ENCODE measurements at regions not wholly inside any gene's neighbourhood (a gene's known extent, or its start where the extent isn't known, plus 50 kb on each side); places are given as distances from the start of the nearest gene placed in this dataset.

- no peaks in the 10 kb centered on the region for H3K9me2 ChIP-seq (ENCODE audit: insufficient read depth, low read length)
- no peaks in the 10 kb centered on the region for H3K27me3 ChIP-seq (ENCODE audit: insufficient read depth, low read depth, low read length)
- H2AFZ ChIP-seq (ENCODE audit: low read depth, low read length) = no peak overlapping the region
- no peak overlapping the region for H3K27ac ChIP-seq (ENCODE audit: low read length)
- peaks cover 4% of the 10 kb centered on the region for H3F3A ChIP-seq (ENCODE audit: insufficient read depth, low read length, poor library complexity, severe bottlenecking)
- no peak overlapping the region for H3K4me3 ChIP-seq (ENCODE audit: low read length)
- H4K20me1 ChIP-seq (ENCODE audit: insufficient read depth) = no peaks in the 10 kb centered on the region
- H3K9ac ChIP-seq (ENCODE audit: low read length) = no peak overlapping the region
- no peaks in the 10 kb centered on the region for H3K79me2 ChIP-seq (replicated peaks; ENCODE audit: insufficient read depth, low read length)
- H3K36me3 ChIP-seq (ENCODE audit: insufficient read depth, low read length) = no peaks in the 10 kb centered on the region
- H3K4me2 ChIP-seq (ENCODE audit: low read length) = no peak overlapping the region
- TF ChIP-seq POLR2AphosphoS5 (IDR thresholded peaks at IDR 0.05) = no peak
- no peaks in the 10 kb centered on the region for H3K9me3 ChIP-seq (ENCODE audit: low read length)
These were observed 1630.4 kb upstream of the SEL1L start for GRCh38 chr14:83164016-83164415.

GRCh38 chr14:83164591-83164990 is 1630.9 kb upstream of the SEL1L start:
- Histone ChIP-seq H3F3A (ENCODE audit: insufficient read depth, low read length, poor library complexity, severe bottlenecking) (peaks cover 4% of the 10 kb centered on the region), H3K4me2 (ENCODE audit: low read length) (no peak overlapping the region), H3K9ac (ENCODE audit: low read length) (no peak overlapping the region), H3K27me3 (ENCODE audit: insufficient read depth, low read depth, low read length) (no peaks in the 10 kb centered on the region), H3K9me2 (ENCODE audit: insufficient read depth, low read length) (no peaks in the 10 kb centered on the region), H2AFZ (ENCODE audit: low read depth, low read length) (no peak overlapping the region), H3K9me3 (ENCODE audit: low read length) (no peaks in the 10 kb centered on the region), H4K20me1 (ENCODE audit: insufficient read depth) (no peaks in the 10 kb centered on the region), H3K27ac (ENCODE audit: low read length) (no peak overlapping the region), H3K36me3 (ENCODE audit: insufficient read depth, low read length) (no peaks in the 10 kb centered on the region), H3K79me2 (replicated peaks; ENCODE audit: insufficient read depth, low read length) (no peaks in the 10 kb centered on the region), H3K4me3 (ENCODE audit: low read length) (no peak overlapping the region)
- TF ChIP-seq REST (IDR thresholded peaks at IDR 0.05; ENCODE audit: borderline replicate concordance) = no peak
- TF ChIP-seq TAF1 (IDR thresholded peaks at IDR 0.05; ENCODE audit: low read depth) = no peak
- no peak for TF ChIP-seq EP300 (conservative IDR thresholded peaks at IDR 0.05; ENCODE audit: poor library complexity, severe bottlenecking)
- TF ChIP-seq SMC3 (conservative IDR thresholded peaks at IDR 0.05; ENCODE audit: poor library complexity) = no peak
- TF ChIP-seq MXI1 (conservative IDR thresholded peaks at IDR 0.05; ENCODE audit: poor library complexity, severe bottlenecking) = no peak
- TF ChIP-seq EZH2 (IDR thresholded peaks at IDR 0.05; ENCODE audit: borderline replicate concordance, insufficient read depth, low read length, poor library complexity, severe bottlenecking) = no peak
- no peak for TF ChIP-seq CTCF (IDR thresholded peaks at IDR 0.05; ENCODE audit: poor library complexity, severe bottlenecking)

- Histone ChIP-seq H3K36me3 (ENCODE audit: insufficient read depth, low read length) (no peaks in the 10 kb centered on the region), H3K27ac (ENCODE audit: low read length) (no peak overlapping the region), H3K9me3 (ENCODE audit: low read length) (no peaks in the 10 kb centered on the region), H3K9ac (ENCODE audit: low read length) (no peak overlapping the region), H3K4me2 (ENCODE audit: low read length) (no peak overlapping the region), H3F3A (ENCODE audit: insufficient read depth, low read length, poor library complexity, severe bottlenecking) (no peaks in the 10 kb centered on the region), H3K79me2 (replicated peaks; ENCODE audit: insufficient read depth, low read length) (no peaks in the 10 kb centered on the region), H3K27me3 (ENCODE audit: insufficient read depth, low read depth, low read length) (no peaks in the 10 kb centered on the region), H2AFZ (ENCODE audit: low read depth, low read length) (no peak overlapping the region), H3K4me3 (ENCODE audit: low read length) (no peak overlapping the region), H3K9me2 (ENCODE audit: insufficient read depth, low read length) (no peaks in the 10 kb centered on the region), H4K20me1 (ENCODE audit: insufficient read depth) (no peaks in the 10 kb centered on the region)
- TF ChIP-seq CTCF (IDR thresholded peaks at IDR 0.05; ENCODE audit: poor library complexity, severe bottlenecking) (no peak), POLR2AphosphoS5 (IDR thresholded peaks at IDR 0.05) (no peak), TAF1 (IDR thresholded peaks at IDR 0.05; ENCODE audit: low read depth) (no peak), EP300 (conservative IDR thresholded peaks at IDR 0.05; ENCODE audit: poor library complexity, severe bottlenecking) (no peak), RAD21 (conservative IDR thresholded peaks at IDR 0.05) (no peak), SMC3 (conservative IDR thresholded peaks at IDR 0.05; ENCODE audit: poor library complexity) (no peak), EZH2 (IDR thresholded peaks at IDR 0.05; ENCODE audit: borderline replicate concordance, insufficient read depth, low read length, poor library complexity, severe bottlenecking) (no peak), REST (IDR thresholded peaks at IDR 0.05; ENCODE audit: borderline replicate concordance) (no peak), MXI1 (conservative IDR thresholded peaks at IDR 0.05; ENCODE audit: poor library complexity, severe bottlenecking) (no peak)
These were observed 1636.5 kb upstream of the SEL1L start for GRCh38 chr14:83170165-83170564.
